ENCODE measurements at regions not wholly inside any gene's neighbourhood (a gene's known extent, or its start where the extent isn't known, plus 50 kb on each side); places are given as distances from the start of the nearest gene placed in this dataset.

DNA sequence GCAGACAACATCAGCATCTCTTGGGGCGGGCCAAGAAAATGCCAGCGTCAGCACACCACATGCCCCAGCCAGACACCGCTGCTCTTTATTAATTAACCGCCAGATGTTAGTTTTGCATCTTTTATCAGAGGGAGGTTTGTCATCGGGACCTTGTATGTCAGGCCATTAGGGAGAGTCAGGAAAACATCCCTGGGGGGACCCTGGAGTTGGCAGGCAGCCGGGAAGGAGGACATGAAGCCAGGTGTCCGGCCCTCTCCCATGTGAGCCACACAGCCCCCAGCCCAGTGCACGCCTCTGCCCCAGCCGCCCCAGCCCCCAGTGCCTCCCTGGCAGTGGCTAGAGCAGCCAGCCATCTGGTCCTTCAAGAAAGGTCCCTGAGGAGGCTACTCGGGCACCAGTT lies 56.9 kb upstream of the FAM222A start:
- no peak for TF ChIP-seq POLR2A (IDR thresholded peaks at IDR 0.05)
- TF ChIP-seq, protein P1, sequence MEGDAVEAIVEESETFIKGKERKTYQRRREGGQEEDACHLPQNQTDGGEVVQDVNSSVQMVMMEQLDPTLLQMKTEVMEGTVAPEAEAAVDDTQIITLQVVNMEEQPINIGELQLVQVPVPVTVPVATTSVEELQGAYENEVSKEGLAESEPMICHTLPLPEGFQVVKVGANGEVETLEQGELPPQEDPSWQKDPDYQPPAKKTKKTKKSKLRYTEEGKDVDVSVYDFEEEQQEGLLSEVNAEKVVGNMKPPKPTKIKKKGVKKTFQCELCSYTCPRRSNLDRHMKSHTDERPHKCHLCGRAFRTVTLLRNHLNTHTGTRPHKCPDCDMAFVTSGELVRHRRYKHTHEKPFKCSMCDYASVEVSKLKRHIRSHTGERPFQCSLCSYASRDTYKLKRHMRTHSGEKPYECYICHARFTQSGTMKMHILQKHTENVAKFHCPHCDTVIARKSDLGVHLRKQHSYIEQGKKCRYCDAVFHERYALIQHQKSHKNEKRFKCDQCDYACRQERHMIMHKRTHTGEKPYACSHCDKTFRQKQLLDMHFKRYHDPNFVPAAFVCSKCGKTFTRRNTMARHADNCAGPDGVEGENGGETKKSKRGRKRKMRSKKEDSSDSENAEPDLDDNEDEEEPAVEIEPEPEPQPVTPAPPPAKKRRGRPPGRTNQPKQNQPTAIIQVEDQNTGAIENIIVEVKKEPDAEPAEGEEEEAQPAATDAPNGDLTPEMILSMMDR (IDR thresholded peaks at IDR 0.05): no peak

Measured in adrenal gland (tissue), 5 donors.